Neural cell (in vitro differentiated cells): ENCODE measurements at regions not wholly inside any gene's neighbourhood (a gene's known extent, or its start where the extent isn't known, plus 50 kb on each side); places are given as distances from the start of the nearest gene placed in this dataset.

ENCODE experiments used
- EZH2 ChIP-seq: fragments of 200-600, 300-800 bp; shearing (Covaris generic), sonication (generic); IDR thresholded peaks from 2 replicates; pipeline ENCODE4 v1.6.1; 2014; ENCODE audit warnings: antibody characterized with exemption, low read length, borderline replicate concordance, mild to moderate bottlenecking; ENCODE audit not compliant: insufficient read depth, poor library complexity, severe bottlenecking
- TAF1 ChIP-seq: IDR thresholded peaks from 2 replicates; pipeline ENCODE4 v1.6.1; 2012; ENCODE audit warnings: low read depth
- TF ChIP-seq, protein P1 (sequence below): IDR thresholded peaks from 2 replicates; pipeline ENCODE4 v1.6.1; 2012; ENCODE audit warnings: borderline replicate concordance
- TF ChIP-seq, protein P2 (sequence below): fragments of 450-650 bp; IDR thresholded peaks from 2 replicates; pipeline ENCODE4 v1.5.1; 2014; ENCODE audit warnings: antibody characterized with exemption, mild to moderate bottlenecking, moderate library complexity; ENCODE audit not compliant: poor library complexity, severe bottlenecking

DNA sequence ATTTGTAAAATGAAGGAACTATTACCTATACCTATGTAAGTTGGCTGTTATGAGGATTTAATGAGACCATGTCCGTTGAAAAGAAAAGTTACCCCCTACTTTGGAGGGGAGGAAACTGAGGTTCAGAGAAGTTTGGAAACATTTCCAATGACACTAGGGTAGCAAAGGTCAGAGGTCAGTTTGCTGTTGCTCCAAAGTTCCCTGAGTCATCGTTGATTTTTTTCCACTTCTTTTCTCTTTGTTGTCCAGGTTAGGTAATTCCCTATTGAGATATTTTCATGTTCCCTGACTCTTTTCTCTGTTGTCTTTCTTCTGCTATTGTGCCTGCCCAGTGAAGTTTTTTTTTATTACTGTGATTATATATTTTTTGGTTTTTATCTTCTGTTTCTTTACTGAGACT, 213.8 kb upstream of the C1orf174 start:
- TF ChIP-seq EZH2 (no peak), TAF1 (no peak)
- TF ChIP-seq, protein P1, sequence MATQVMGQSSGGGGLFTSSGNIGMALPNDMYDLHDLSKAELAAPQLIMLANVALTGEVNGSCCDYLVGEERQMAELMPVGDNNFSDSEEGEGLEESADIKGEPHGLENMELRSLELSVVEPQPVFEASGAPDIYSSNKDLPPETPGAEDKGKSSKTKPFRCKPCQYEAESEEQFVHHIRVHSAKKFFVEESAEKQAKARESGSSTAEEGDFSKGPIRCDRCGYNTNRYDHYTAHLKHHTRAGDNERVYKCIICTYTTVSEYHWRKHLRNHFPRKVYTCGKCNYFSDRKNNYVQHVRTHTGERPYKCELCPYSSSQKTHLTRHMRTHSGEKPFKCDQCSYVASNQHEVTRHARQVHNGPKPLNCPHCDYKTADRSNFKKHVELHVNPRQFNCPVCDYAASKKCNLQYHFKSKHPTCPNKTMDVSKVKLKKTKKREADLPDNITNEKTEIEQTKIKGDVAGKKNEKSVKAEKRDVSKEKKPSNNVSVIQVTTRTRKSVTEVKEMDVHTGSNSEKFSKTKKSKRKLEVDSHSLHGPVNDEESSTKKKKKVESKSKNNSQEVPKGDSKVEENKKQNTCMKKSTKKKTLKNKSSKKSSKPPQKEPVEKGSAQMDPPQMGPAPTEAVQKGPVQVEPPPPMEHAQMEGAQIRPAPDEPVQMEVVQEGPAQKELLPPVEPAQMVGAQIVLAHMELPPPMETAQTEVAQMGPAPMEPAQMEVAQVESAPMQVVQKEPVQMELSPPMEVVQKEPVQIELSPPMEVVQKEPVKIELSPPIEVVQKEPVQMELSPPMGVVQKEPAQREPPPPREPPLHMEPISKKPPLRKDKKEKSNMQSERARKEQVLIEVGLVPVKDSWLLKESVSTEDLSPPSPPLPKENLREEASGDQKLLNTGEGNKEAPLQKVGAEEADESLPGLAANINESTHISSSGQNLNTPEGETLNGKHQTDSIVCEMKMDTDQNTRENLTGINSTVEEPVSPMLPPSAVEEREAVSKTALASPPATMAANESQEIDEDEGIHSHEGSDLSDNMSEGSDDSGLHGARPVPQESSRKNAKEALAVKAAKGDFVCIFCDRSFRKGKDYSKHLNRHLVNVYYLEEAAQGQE: no peak
- TF ChIP-seq, protein P2, sequence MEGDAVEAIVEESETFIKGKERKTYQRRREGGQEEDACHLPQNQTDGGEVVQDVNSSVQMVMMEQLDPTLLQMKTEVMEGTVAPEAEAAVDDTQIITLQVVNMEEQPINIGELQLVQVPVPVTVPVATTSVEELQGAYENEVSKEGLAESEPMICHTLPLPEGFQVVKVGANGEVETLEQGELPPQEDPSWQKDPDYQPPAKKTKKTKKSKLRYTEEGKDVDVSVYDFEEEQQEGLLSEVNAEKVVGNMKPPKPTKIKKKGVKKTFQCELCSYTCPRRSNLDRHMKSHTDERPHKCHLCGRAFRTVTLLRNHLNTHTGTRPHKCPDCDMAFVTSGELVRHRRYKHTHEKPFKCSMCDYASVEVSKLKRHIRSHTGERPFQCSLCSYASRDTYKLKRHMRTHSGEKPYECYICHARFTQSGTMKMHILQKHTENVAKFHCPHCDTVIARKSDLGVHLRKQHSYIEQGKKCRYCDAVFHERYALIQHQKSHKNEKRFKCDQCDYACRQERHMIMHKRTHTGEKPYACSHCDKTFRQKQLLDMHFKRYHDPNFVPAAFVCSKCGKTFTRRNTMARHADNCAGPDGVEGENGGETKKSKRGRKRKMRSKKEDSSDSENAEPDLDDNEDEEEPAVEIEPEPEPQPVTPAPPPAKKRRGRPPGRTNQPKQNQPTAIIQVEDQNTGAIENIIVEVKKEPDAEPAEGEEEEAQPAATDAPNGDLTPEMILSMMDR: no peak
